Loucy (cell line): ENCODE measurements at regions not wholly inside any gene's neighbourhood (a gene's known extent, or its start where the extent isn't known, plus 50 kb on each side); places are given as distances from the start of the nearest gene placed in this dataset.
"Not testable (repeated sequence)": the region's sequence is repeated elsewhere in the genome, so short reads cannot be mapped to it uniquely, and the experiment has no call there.

Experiments used
- H2AFZ ChIP-seq: fragments of 200-600 bp; sonication (generic); 2 replicates; pipeline ENCODE4 v1.6.0; 2016; ENCODE audit warnings: antibody characterized with exemption, mild to moderate bottlenecking, low read length, moderate library complexity
- H3F3A ChIP-seq: fragments of 200-600 bp; 2 replicates; pipeline ENCODE4 v1.6.0; 2016; ENCODE audit warnings: antibody characterized with exemption, low read depth, mild to moderate bottlenecking
- H3K27me3 ChIP-seq: fragments of 200-600 bp; sonication (generic); 2 replicates; pipeline ENCODE4 v1.6.1; 2014; ENCODE audit warnings: low read length, mild to moderate bottlenecking; ENCODE audit not compliant: insufficient read depth, poor library complexity, severe bottlenecking
- H3K36me3 ChIP-seq: fragments of 200-600 bp; sonication (generic); 2 replicates; pipeline ENCODE4 v1.6.1; 2016; ENCODE audit warnings: low read length; ENCODE audit not compliant: insufficient read depth
- H3K4me1 ChIP-seq: fragments of 200-600 bp; sonication (generic); 2 replicates; pipeline ENCODE4 v1.5.1; 2014; ENCODE audit warnings: low read length, mild to moderate bottlenecking; ENCODE audit not compliant: insufficient read depth, poor library complexity, severe bottlenecking
- H3K4me2 ChIP-seq: fragments of 200-600 bp; sonication (generic); 2 replicates; pipeline ENCODE4 v1.6.0; 2014; ENCODE audit warnings: antibody characterized with exemption, low read length, low read depth, mild to moderate bottlenecking; ENCODE audit not compliant: poor library complexity, severe bottlenecking
- H3K4me3 ChIP-seq: fragments of 200-600 bp; sonication (generic); 2 replicates; pipeline ENCODE4 v1.5.1; 2014; ENCODE audit warnings: low read length, mild to moderate bottlenecking, mixed read lengths; ENCODE audit not compliant: poor library complexity, severe bottlenecking
- H3K79me2 ChIP-seq: fragments of 200-600 bp; sonication (generic); 2 replicates; pipeline ENCODE4 v1.6.1; 2014; ENCODE audit warnings: low read length; ENCODE audit not compliant: insufficient read depth
- H3K9ac ChIP-seq: fragments of 200-600 bp; sonication (generic); 2 replicates; pipeline ENCODE4 v1.6.0; 2014; ENCODE audit warnings: mild to moderate bottlenecking, low read depth, low read length, moderate library complexity; ENCODE audit not compliant: poor library complexity, severe bottlenecking
- H3K9me2 ChIP-seq: fragments of 200-600 bp; sonication (generic); replicated peaks from 2 replicates; pipeline ENCODE4 v1.6.1; 2016; ENCODE audit warnings: low read depth, low read length, mixed read lengths
- H3K9me3 ChIP-seq: fragments of 200-600 bp; sonication (generic); 2 replicates; pipeline ENCODE4 v1.6.1; 2014; ENCODE audit warnings: mild to moderate bottlenecking, antibody characterized with exemption, low read length, low read depth; ENCODE audit not compliant: insufficient read depth
- H4K20me1 ChIP-seq: fragments of 200-600 bp; sonication (generic); 2 replicates; pipeline ENCODE4 v1.6.0; 2014; ENCODE audit warnings: antibody characterized with exemption, low read length, mild to moderate bottlenecking; ENCODE audit not compliant: insufficient read depth, poor library complexity, severe bottlenecking
- EZH2phosphoT487 ChIP-seq: fragments of 200-600 bp; IDR thresholded peaks from 2 replicates; pipeline ENCODE4 v1.6.1; 2018; ENCODE audit warnings: antibody characterized with exemption, mild to moderate bottlenecking, moderate library complexity, borderline replicate concordance
- TF ChIP-seq, protein P1 (sequence below): fragments of 200-600 bp; sonication (generic); conservative IDR thresholded peaks from 2 replicates; pipeline ENCODE4 v1.5.1; 2014; ENCODE audit warnings: mild to moderate bottlenecking, antibody characterized with exemption, low read length

DNA sequence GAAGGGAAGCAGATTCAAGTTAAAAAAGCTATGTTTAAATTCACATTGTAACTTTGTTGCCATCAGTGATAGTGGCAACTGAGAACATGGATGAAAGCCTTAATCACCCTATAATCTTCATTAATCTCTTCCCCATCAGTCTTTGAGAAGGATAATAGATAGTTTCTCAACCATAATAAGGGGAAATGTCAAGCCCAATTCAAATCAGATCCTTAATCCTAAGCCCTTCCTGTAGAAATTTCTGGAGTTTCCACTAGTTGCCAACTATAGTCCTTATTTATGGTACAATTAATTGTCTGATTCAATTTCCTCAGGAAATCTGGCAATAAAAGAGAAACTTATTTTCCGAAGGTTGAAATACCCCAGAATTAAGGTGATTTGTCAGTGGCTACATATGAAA, 431.8 kb downstream of the ZWINT start:
- H3K9me2 ChIP-seq = no peaks in the 10 kb centered on the region
- no peak overlapping the region for H2AFZ ChIP-seq
- no peaks in the 10 kb centered on the region for H3K36me3 ChIP-seq
- TF ChIP-seq, protein P1, sequence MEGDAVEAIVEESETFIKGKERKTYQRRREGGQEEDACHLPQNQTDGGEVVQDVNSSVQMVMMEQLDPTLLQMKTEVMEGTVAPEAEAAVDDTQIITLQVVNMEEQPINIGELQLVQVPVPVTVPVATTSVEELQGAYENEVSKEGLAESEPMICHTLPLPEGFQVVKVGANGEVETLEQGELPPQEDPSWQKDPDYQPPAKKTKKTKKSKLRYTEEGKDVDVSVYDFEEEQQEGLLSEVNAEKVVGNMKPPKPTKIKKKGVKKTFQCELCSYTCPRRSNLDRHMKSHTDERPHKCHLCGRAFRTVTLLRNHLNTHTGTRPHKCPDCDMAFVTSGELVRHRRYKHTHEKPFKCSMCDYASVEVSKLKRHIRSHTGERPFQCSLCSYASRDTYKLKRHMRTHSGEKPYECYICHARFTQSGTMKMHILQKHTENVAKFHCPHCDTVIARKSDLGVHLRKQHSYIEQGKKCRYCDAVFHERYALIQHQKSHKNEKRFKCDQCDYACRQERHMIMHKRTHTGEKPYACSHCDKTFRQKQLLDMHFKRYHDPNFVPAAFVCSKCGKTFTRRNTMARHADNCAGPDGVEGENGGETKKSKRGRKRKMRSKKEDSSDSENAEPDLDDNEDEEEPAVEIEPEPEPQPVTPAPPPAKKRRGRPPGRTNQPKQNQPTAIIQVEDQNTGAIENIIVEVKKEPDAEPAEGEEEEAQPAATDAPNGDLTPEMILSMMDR = no peak
- no peak for TF ChIP-seq EZH2phosphoT487
- H3K4me3 ChIP-seq = no peak overlapping the region
- no peak overlapping the region for H3K9ac ChIP-seq
- H3K27me3 ChIP-seq = no peaks in the 10 kb centered on the region
- no peaks in the 10 kb centered on the region for H4K20me1 ChIP-seq
- no peaks in the 10 kb centered on the region for H3K79me2 ChIP-seq
- no peaks in the 10 kb centered on the region for H3F3A ChIP-seq
- no peaks in the 10 kb centered on the region for H3K9me3 ChIP-seq
- H3K4me1 ChIP-seq = no peaks in the 10 kb centered on the region
- no peak overlapping the region for H3K4me2 ChIP-seq

DNA sequence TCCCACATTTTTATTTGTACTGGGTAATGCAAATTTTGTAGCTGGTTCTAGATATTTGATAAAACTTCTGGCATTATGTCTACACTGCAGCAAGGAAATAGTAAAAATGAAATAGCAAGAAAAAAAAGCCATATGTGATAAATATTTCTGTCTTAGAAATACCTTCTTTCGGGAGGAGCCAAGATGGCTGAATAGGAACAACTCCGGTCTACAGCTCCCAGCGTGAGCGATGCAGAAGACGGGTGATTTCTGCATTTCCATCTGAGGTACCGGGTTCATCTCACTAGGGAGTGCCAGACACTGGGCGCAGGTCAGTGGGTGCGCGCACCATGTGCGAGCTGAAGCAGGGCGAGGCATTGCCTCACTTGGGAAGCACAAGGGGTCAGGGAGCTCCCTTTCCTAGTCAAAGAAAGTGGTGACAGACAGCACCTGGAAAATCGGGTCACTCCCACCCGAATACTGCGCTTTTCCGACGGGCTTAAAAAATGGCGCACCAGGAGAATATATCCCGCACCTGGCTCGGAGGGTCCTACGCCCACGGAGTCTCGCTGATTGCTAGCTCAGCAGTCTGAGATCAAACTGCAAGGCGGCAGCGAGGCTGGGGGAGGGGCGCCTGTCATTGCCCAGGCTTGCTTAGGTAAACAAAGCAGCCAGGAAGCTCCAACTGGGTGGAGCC, 461.4 kb downstream of the ZWINT start:
- not testable (repeated sequence) for H3K4me1 ChIP-seq, H3K4me3 ChIP-seq, H3K79me2 ChIP-seq, H4K20me1 ChIP-seq, H3K9me2 ChIP-seq, H3K9me3 ChIP-seq, H3K27me3 ChIP-seq, H3F3A ChIP-seq, H3K4me2 ChIP-seq, H2AFZ ChIP-seq, H3K36me3 ChIP-seq, H3K9ac ChIP-seq

DNA sequence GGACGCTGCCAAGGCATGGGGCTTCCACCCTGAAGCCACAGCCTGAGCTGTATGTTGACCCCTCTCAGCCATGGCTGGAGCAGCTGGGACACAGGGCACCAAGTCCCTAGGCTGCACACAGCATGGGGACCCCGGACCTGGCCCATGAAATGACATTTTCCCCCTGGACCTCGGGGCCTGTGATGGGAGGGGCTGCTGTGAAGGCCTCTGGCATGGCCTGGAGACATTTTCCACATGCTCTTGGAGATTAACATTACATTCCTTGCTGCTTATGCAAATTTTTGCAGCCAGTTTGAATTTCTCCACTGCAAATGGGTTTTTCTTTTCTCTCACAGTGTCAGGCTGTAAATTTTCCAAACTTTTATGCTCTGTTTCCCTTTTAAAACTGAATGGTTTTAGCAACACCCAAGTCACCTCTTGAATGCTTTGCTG, 463.6 kb downstream of the ZWINT start:
- H3K9me2 ChIP-seq = no peaks in the 10 kb centered on the region
- H4K20me1 ChIP-seq = no peaks in the 10 kb centered on the region
- no peak overlapping the region for H3K9ac ChIP-seq
- H3K36me3 ChIP-seq = no peaks in the 10 kb centered on the region
- H3K4me3 ChIP-seq = no peak overlapping the region
- no peaks in the 10 kb centered on the region for H3K27me3 ChIP-seq
- no peaks in the 10 kb centered on the region for H3F3A ChIP-seq
- no peaks in the 10 kb centered on the region for H3K79me2 ChIP-seq
- H3K9me3 ChIP-seq = no peaks in the 10 kb centered on the region
- TF ChIP-seq EZH2phosphoT487 = no peak
- TF ChIP-seq, protein P1 = no peak
- H3K4me2 ChIP-seq = no peak overlapping the region
- H3K4me1 ChIP-seq = no peaks in the 10 kb centered on the region
- no peak overlapping the region for H2AFZ ChIP-seq

DNA sequence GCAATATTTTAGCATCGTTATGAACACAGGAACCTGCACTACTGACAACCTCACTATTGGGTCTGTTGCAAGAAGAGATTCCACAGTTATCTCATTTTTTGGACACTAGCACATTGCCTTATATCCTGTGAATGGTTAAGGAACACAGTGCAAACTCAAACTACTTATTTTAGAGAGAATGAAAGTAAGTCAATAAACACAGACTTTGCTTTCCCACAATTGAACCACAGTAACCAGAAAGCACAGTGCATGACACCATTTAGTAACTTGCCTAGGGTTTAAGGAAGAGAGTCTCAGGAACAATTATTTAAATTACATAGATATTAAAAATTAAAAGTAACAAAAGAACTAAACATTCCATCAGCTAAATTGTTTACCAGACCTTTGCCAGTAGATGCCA, 468.8 kb downstream of the ZWINT start:
- no peak for TF ChIP-seq EZH2phosphoT487
- TF ChIP-seq, protein P1 = no peak
- H3K36me3 ChIP-seq = no peaks in the 10 kb centered on the region

More for the DNA sequence above, 468.8 kb downstream of the ZWINT start:
- Histone ChIP-seq H4K20me1 (no peaks in the 10 kb centered on the region), H3K4me1 (no peaks in the 10 kb centered on the region), H3K4me2 (no peak overlapping the region), H3K9ac (no peak overlapping the region), H3F3A (no peaks in the 10 kb centered on the region), H3K27me3 (no peaks in the 10 kb centered on the region), H3K9me2 (no peaks in the 10 kb centered on the region), H3K4me3 (no peak overlapping the region), H2AFZ (no peak overlapping the region), H3K9me3 (no peaks in the 10 kb centered on the region), H3K79me2 (no peaks in the 10 kb centered on the region)
